Lower leg skin (tissue), 3 donors: ENCODE measurements at regions not wholly inside any gene's neighbourhood (a gene's known extent, or its start where the extent isn't known, plus 50 kb on each side); places are given as distances from the start of the nearest gene placed in this dataset.

Experiments used
- POLR2A ChIP-seq, 2 donors: fragments of 450-650 bp; IDR thresholded peaks; one replicate each; pipeline ENCODE4 v1.6.1; 2016 to 2017; ENCODE audit warnings: antibody characterized with exemption in 2 of 2, mild to moderate bottlenecking in 1 of 2, moderate library complexity in 1 of 2
- TF ChIP-seq, protein P1 (sequence below), 3 donors: fragments of 450-650 bp; IDR thresholded peaks; one replicate each; pipeline ENCODE4 v1.5.1; 2016; ENCODE audit warnings: antibody characterized with exemption in 3 of 3, mild to moderate bottlenecking in 3 of 3, moderate library complexity in 2 of 3

DNA sequence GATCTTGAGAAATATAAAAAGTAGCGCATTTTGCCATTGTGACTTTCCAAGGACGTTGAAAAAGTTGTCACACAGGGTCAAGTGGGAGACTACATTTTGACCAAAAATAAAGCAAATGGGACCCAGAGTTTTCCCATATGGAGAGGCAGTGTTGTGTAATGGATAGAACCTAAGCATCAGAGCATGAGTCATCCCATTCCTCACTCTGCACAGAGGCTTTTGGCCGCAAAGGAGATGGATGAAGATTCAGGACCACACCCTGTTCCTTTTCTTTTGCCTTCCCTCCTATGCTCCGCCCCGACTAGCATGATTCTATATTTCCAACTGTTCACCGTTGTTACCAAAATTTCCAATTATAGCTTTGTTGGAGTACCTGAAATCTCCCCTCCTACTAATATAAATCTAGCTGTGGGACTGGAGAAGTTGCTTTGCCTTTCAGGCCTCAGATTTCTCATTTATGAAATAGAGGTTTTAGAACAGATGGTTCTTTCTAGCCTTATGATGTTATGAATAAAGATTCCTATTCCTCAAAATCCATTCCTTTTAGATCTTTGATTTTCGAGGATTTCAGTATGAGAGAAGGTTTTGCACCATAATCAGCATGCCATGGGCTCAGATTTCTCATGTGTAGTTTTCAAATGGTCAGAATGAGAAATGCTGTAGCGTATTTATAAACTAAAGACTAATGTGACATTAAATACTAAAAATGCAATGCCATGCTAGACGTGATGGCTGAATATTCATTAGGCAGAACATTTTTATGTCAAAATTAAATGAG is 921.9 kb upstream of the TENM4 start:
- TF ChIP-seq, protein P1, sequence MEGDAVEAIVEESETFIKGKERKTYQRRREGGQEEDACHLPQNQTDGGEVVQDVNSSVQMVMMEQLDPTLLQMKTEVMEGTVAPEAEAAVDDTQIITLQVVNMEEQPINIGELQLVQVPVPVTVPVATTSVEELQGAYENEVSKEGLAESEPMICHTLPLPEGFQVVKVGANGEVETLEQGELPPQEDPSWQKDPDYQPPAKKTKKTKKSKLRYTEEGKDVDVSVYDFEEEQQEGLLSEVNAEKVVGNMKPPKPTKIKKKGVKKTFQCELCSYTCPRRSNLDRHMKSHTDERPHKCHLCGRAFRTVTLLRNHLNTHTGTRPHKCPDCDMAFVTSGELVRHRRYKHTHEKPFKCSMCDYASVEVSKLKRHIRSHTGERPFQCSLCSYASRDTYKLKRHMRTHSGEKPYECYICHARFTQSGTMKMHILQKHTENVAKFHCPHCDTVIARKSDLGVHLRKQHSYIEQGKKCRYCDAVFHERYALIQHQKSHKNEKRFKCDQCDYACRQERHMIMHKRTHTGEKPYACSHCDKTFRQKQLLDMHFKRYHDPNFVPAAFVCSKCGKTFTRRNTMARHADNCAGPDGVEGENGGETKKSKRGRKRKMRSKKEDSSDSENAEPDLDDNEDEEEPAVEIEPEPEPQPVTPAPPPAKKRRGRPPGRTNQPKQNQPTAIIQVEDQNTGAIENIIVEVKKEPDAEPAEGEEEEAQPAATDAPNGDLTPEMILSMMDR (IDR thresholded peaks at IDR 0.05): no peak
- no peak for TF ChIP-seq POLR2A (IDR thresholded peaks at IDR 0.05)
